HEK293 (cell line): ENCODE measurements at regions not wholly inside any gene's neighbourhood (a gene's known extent, or its start where the extent isn't known, plus 50 kb on each side); places are given as distances from the start of the nearest gene placed in this dataset.

Experiments used
- SETDB1 ChIP-seq: IDR thresholded peaks from one replicate; pipeline ENCODE4 v1.6.1; 2017; ENCODE audit warnings: mild to moderate bottlenecking, low read length, moderate library complexity, mixed read lengths; ENCODE audit not compliant: insufficient read length
- TCF7L2 ChIP-seq: IDR thresholded peaks from 2 replicates; pipeline ENCODE4 v1.6.1; 2011; ENCODE audit warnings: low read depth, mild to moderate bottlenecking, inconsistent platforms, low read length, moderate library complexity, borderline replicate concordance
- ZBTB21 ChIP-seq: fragments of 450-650 bp; formaldehyde crosslinking; IDR thresholded peaks from 2 replicates; pipeline ENCODE4 v1.5.1; 2017; ENCODE audit warnings: missing biosample characterization, missing genetic modification characterization
- ZBTB7A ChIP-seq: fragments of 450-650 bp; formaldehyde crosslinking; IDR thresholded peaks from 2 replicates; pipeline ENCODE4 v1.5.1; 2016; ENCODE audit warnings: low read depth, missing biosample characterization, missing genetic modification characterization
- ZNF169 ChIP-seq: fragments of 450-650 bp; formaldehyde crosslinking; IDR thresholded peaks from 2 replicates; pipeline ENCODE4 v1.5.1; 2016; ENCODE audit warnings: missing biosample characterization, missing genetic modification characterization
- ZNF529 ChIP-seq: fragments of 450-650 bp; formaldehyde crosslinking; IDR thresholded peaks from 2 replicates; pipeline ENCODE4 v1.5.1; 2017; ENCODE audit warnings: missing genetic modification characterization, missing biosample characterization; ENCODE audit not compliant: insufficient replicate concordance
- ZNF776 ChIP-seq: fragments of 450-650 bp; formaldehyde crosslinking; IDR thresholded peaks from 2 replicates; pipeline ENCODE4 v1.5.0; 2017; ENCODE audit warnings: missing biosample characterization, missing genetic modification characterization, borderline replicate concordance
- TF ChIP-seq, protein P1 (sequence below): fragments of 450-650 bp; formaldehyde crosslinking; IDR thresholded peaks from 2 replicates; pipeline ENCODE4 v1.5.1; 2016; ENCODE audit warnings: missing biosample characterization, missing genetic modification characterization

GRCh38 chr9:99326112-99326916 lies 104.2 kb downstream of the SEC61B start:
- TF ChIP-seq TCF7L2 (no peak), ZNF169 (tag by site-specific recombination) (no peak), ZBTB7A (no peak), ZBTB21 (tag by site-specific recombination) (no peak), SETDB1 (no peak), ZNF529 (tag by site-specific recombination) (no peak), ZNF776 (tag by site-specific recombination) (no peak)
- TF ChIP-seq, protein P1, sequence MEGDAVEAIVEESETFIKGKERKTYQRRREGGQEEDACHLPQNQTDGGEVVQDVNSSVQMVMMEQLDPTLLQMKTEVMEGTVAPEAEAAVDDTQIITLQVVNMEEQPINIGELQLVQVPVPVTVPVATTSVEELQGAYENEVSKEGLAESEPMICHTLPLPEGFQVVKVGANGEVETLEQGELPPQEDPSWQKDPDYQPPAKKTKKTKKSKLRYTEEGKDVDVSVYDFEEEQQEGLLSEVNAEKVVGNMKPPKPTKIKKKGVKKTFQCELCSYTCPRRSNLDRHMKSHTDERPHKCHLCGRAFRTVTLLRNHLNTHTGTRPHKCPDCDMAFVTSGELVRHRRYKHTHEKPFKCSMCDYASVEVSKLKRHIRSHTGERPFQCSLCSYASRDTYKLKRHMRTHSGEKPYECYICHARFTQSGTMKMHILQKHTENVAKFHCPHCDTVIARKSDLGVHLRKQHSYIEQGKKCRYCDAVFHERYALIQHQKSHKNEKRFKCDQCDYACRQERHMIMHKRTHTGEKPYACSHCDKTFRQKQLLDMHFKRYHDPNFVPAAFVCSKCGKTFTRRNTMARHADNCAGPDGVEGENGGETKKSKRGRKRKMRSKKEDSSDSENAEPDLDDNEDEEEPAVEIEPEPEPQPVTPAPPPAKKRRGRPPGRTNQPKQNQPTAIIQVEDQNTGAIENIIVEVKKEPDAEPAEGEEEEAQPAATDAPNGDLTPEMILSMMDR (tag by site-specific recombination) = no peak
